SK-N-SH treated with all-trans-retinoic acid at 6 μM for 48 hours (cell line): ENCODE measurements at regions not wholly inside any gene's neighbourhood (a gene's known extent, or its start where the extent isn't known, plus 50 kb on each side); places are given as distances from the start of the nearest gene placed in this dataset.

ENCODE experiments used
- ARNTL ChIP-seq: fragments of 450-650 bp; formaldehyde crosslinking; IDR thresholded peaks from 2 replicates; pipeline ENCODE4 v1.5.0; 2020; ENCODE audit warnings: low read depth, mild to moderate bottlenecking, moderate library complexity, borderline replicate concordance
- BACH2 ChIP-seq: fragments of 250-450 bp; sonication (Bioruptor Pico); IDR thresholded peaks from 2 replicates; pipeline ENCODE4 v1.9.0; 2021; ENCODE audit warnings: mild to moderate bottlenecking, borderline replicate concordance
- CSRNP3 ChIP-seq: fragments of 250-450 bp; sonication (Bioruptor Pico); IDR thresholded peaks from 2 replicates; pipeline ENCODE4 v1.5.1; 2021; ENCODE audit warnings: mild to moderate bottlenecking, moderate library complexity
- ISL1 ChIP-seq: fragments of 250-450 bp; sonication (Bioruptor Pico); IDR thresholded peaks from 2 replicates; pipeline ENCODE4 v2.1.2; 2022; ENCODE audit warnings: mild to moderate bottlenecking, moderate library complexity
- OSR1 ChIP-seq: fragments of 250-450 bp; sonication (Bioruptor Pico); IDR thresholded peaks from 2 replicates; pipeline ENCODE4 v1.8.0; 2022; ENCODE audit warnings: moderate library complexity, mild to moderate bottlenecking, inconsistent platforms
- PATZ1 ChIP-seq: fragments of 250-450 bp; sonication (Bioruptor Pico); IDR thresholded peaks from 2 replicates; pipeline ENCODE4 v1.8.0; 2020; ENCODE audit warnings: mild to moderate bottlenecking, moderate library complexity, borderline replicate concordance
- SNAI2 ChIP-seq: fragments of 250-450 bp; sonication (Bioruptor Pico); IDR thresholded peaks from 2 replicates; pipeline ENCODE4 v1.5.0; 2020; ENCODE audit warnings: mild to moderate bottlenecking, moderate library complexity
- TOX ChIP-seq: fragments of 250-450 bp; sonication (Bioruptor Pico); IDR thresholded peaks from 2 replicates; pipeline ENCODE4 v1.8.0; 2021; ENCODE audit warnings: mild to moderate bottlenecking, moderate library complexity, borderline replicate concordance
- ZFP3 ChIP-seq: fragments of 250-450 bp; sonication (Bioruptor Pico); IDR thresholded peaks from 2 replicates; pipeline ENCODE4 v1.5.0; 2020; ENCODE audit warnings: mild to moderate bottlenecking, moderate library complexity
- ZNF70 ChIP-seq: fragments of 450-650 bp; formaldehyde crosslinking; IDR thresholded peaks from 2 replicates; pipeline ENCODE4 v1.5.0; 2020; ENCODE audit warnings: mild to moderate bottlenecking, moderate library complexity
- TF ChIP-seq, protein P1 (sequence below): fragments of 250-450 bp; sonication (Bioruptor Pico); IDR thresholded peaks from 2 replicates; pipeline ENCODE4 v1.5.1; 2020; ENCODE audit warnings: low read depth, mild to moderate bottlenecking, moderate library complexity

DNA sequence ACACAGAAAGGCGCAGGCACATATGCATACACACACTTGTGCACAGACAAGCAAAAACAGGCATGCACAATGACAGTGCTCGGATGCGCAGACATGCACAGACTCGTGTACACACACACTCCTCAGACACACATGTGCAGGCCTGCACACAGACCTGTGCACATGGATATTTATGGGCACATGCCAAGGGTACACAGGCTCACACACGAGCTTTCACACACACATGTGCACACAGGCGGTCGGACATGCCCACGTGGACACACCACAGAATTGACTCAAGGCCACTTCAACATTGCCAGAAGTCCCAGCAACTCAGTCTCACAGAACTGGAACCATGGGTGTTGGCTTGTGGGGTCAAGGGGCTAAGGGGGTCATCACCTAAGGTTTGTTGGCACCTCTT lies 206.8 kb downstream of the URI1 start:
- no peak for TF ChIP-seq ZFP3
- no peak for TF ChIP-seq TOX
- TF ChIP-seq PATZ1 (CRISPR knock-in tag): no peak
- TF ChIP-seq, protein P1, sequence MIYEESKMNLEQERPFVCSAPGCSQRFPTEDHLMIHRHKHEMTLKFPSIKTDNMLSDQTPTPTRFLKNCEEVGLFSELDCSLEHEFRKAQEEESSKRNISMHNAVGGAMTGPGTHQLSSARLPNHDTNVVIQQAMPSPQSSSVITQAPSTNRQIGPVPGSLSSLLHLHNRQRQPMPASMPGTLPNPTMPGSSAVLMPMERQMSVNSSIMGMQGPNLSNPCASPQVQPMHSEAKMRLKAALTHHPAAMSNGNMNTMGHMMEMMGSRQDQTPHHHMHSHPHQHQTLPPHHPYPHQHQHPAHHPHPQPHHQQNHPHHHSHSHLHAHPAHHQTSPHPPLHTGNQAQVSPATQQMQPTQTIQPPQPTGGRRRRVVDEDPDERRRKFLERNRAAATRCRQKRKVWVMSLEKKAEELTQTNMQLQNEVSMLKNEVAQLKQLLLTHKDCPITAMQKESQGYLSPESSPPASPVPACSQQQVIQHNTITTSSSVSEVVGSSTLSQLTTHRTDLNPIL (CRISPR knock-in tag): no peak
- TF ChIP-seq SNAI2 (CRISPR knock-in tag): no peak
- no peak for TF ChIP-seq ARNTL
- no peak for TF ChIP-seq BACH2 (CRISPR knock-in tag)
- no peak for TF ChIP-seq OSR1 (CRISPR knock-in tag)
- TF ChIP-seq ZNF70 (CRISPR knock-in tag): no peak
- no peak for TF ChIP-seq ISL1
- no peak for TF ChIP-seq CSRNP3
